Transverse colon (tissue), 4 donors: ENCODE measurements at regions not wholly inside any gene's neighbourhood (a gene's known extent, or its start where the extent isn't known, plus 50 kb on each side); places are given as distances from the start of the nearest gene placed in this dataset.
"Not testable (repeated sequence)": the region's sequence is repeated elsewhere in the genome, so short reads cannot be mapped to it uniquely, and the experiment has no call there.

Source experiments
- DNase-seq: peaks from one replicate; pipeline ENCODE4 v3.0.0-alpha.2; 2019
- H3K27ac ChIP-seq, 4 donors: fragments of 200-600 bp; sonication (generic); 2 replicates each; pipeline ENCODE4 v1.5.1; 2016 to 2018; ENCODE audit warnings: inconsistent platforms in 4 of 4
- H3K27me3 ChIP-seq: fragments of 200-600 bp; sonication (generic); 2 replicates; pipeline ENCODE4 v1.5.1; 2017; ENCODE audit warnings: inconsistent platforms
- H3K36me3 ChIP-seq, 4 donors: fragments of 200-600 bp; sonication (generic); 2 replicates each; pipeline ENCODE4 v1.5.1; 2017 to 2019; ENCODE audit warnings: inconsistent platforms in 4 of 4
- H3K4me1 ChIP-seq, 4 donors: fragments of 200-600 bp; sonication (generic); 2 replicates each; pipeline ENCODE4 v1.5.1; 2017 to 2020; ENCODE audit warnings: inconsistent platforms in 4 of 4
- H3K4me3 ChIP-seq, 4 donors: fragments of 200-600 bp; sonication (generic); 1 replicate in 1 of 4; 2 replicates in 3 of 4; pipeline versions ENCODE4 v1.5.1 to v1.6.1; 2017 to 2019; ENCODE audit warnings: inconsistent platforms in 4 of 4
- H3K9me3 ChIP-seq, 2 donors: fragments of 200-600 bp; sonication (generic); 2 replicates each; pipeline ENCODE4 v1.5.1; 2017 to 2019; ENCODE audit warnings: inconsistent platforms in 2 of 2
- EP300 ChIP-seq: sonication (generic); formaldehyde crosslinking; IDR thresholded peaks from one replicate; pipeline ENCODE4 v1.6.1; 2017; ENCODE audit warnings: antibody characterized with exemption, low read depth
- POLR2A ChIP-seq: fragments of 450-650 bp; IDR thresholded peaks from one replicate; pipeline ENCODE4 v1.6.1; 2016; ENCODE audit warnings: antibody characterized with exemption, mild to moderate bottlenecking, moderate library complexity
- POLR2AphosphoS5 ChIP-seq, 3 donors: sonication (generic); formaldehyde crosslinking; IDR thresholded peaks; one replicate each; pipeline ENCODE4 v1.6.1; 2016; ENCODE audit warnings: antibody characterized with exemption in 3 of 3
- WGBS, 2 donors: methylation state at CpG; one replicate each; pipeline ENCODE4 v1.1.5; 2018; ENCODE audit warnings: low coverage in 1 of 2; 5-methylcytosine and 5-hydroxymethylcytosine counted together
- in situ Hi-C, 4 donors: fragments of 200-750 bp; cut with MboI; loops; one replicate each; pipeline versions ENCODE4 v1.15.0 to v1.15.1; 2017; ENCODE audit warnings: low sequenced_read_pairs in 3 of 4, low pct_ligation_motif_present in 1 of 4, low pct_unique_long_range_greater_than_20kb in 1 of 4
- intact Hi-C: fragments of 100-400 bp; cut with DNase I; formaldehyde crosslinking; loops from one replicate; pipeline ENCODE4 v1.15.1; 2023; ENCODE audit warnings: low total_unique reads
- TF ChIP-seq, protein P1 (sequence below), 5 experiments: fragments of 200-600 bp in 3 of 5; fragments of 450-650 bp in 2 of 5; sonication (generic) in 3 of 5; IDR thresholded peaks; 1 replicate in 2 of 5; 2 replicates in 3 of 5; pipeline ENCODE4 v1.5.1; 2016 to 2017; ENCODE audit warnings: antibody characterized with exemption in 5 of 5, inconsistent platforms in 3 of 5, mild to moderate bottlenecking in 2 of 5, moderate library complexity in 1 of 5

DNA sequence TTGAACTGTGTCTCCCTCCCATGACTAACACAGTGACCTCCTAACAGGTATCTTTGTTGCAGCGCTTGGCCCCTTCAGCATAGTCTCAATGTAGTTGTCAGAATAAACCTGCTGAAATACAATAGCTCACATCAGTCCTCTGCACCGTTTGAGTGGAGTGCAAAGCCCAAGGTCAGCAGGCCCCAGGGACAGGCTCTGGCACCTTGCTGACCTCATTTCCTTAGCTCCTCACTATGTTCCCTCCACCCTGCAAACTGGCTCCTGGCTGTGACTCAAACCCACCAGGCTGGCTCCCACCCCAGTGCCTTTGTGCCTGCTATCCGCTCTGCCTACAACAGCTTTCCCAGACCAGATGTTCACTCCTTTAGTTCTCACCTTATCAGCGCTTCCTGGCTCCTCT lies 146.7 kb downstream of the LRATD1 start:
- WGBS, 2 donors: 85 to 100% methylated on average over 1 to 4 of the region's 4 CpGs

DNA sequence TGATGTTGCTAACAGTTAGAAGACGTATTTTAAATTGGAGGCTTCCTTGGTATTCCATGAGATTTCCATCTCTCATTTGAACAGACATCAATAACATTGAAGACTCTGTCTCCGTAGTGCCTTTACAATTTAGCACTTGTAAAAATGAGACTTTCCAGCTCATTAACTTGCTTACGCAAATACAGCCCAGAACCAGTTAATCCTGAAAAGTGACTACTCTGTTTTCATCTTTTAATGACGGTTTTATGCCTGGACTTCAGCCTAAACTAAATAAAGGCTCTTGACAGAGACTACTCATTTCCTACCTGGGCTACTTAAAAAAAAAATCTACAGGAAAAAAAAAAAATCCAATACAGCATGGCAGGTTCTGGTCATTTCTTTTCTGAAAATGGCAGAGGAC lies 148.6 kb downstream of the LRATD1 start:
- TF ChIP-seq POLR2AphosphoS5 (IDR thresholded peaks at IDR 0.05) (no peak), EP300 (no peak), POLR2A (no peak)
- TF ChIP-seq, protein P1, sequence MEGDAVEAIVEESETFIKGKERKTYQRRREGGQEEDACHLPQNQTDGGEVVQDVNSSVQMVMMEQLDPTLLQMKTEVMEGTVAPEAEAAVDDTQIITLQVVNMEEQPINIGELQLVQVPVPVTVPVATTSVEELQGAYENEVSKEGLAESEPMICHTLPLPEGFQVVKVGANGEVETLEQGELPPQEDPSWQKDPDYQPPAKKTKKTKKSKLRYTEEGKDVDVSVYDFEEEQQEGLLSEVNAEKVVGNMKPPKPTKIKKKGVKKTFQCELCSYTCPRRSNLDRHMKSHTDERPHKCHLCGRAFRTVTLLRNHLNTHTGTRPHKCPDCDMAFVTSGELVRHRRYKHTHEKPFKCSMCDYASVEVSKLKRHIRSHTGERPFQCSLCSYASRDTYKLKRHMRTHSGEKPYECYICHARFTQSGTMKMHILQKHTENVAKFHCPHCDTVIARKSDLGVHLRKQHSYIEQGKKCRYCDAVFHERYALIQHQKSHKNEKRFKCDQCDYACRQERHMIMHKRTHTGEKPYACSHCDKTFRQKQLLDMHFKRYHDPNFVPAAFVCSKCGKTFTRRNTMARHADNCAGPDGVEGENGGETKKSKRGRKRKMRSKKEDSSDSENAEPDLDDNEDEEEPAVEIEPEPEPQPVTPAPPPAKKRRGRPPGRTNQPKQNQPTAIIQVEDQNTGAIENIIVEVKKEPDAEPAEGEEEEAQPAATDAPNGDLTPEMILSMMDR (IDR thresholded peaks at IDR 0.05): no peak
- in situ Hi-C loops: no loop called here
- Histone ChIP-seq H3K27ac (no peak overlapping the region), H3K36me3 (no peaks in the 10 kb centered on the region), H3K27me3 (no peaks in the 10 kb centered on the region), H3K4me3 (no peak overlapping the region), H3K9me3 (no peaks in the 10 kb centered on the region), H3K4me1 (peaks cover 0 to 4% (median 0%) of the 10 kb centered on the region in 4 donors)
- no peak for DNase-seq
- WGBS, 2 donors: 36 to 62% methylated on average over 4 of the region's 4 CpGs
- intact Hi-C loops: no loop called here

More for the DNA sequence above, 146.7 kb downstream of the LRATD1 start:
- no peaks in the 10 kb centered on the region for H3K27me3 ChIP-seq
- H3K4me1 ChIP-seq: peaks cover 0 to 4% (median 0%) of the 10 kb centered on the region in 4 donors
- H3K36me3 ChIP-seq: no peaks in the 10 kb centered on the region
- intact Hi-C loops (no loop called here), in situ Hi-C loops (no loop called here)
- H3K9me3 ChIP-seq: no peaks in the 10 kb centered on the region
- no peak for DNase-seq
- TF ChIP-seq POLR2AphosphoS5 (IDR thresholded peaks at IDR 0.05) (no peak), EP300 (no peak), POLR2A (no peak)
- TF ChIP-seq, protein P1 (IDR thresholded peaks at IDR 0.05): no peak
- no peak overlapping the region for H3K4me3 ChIP-seq
- no peak overlapping the region for H3K27ac ChIP-seq

DNA sequence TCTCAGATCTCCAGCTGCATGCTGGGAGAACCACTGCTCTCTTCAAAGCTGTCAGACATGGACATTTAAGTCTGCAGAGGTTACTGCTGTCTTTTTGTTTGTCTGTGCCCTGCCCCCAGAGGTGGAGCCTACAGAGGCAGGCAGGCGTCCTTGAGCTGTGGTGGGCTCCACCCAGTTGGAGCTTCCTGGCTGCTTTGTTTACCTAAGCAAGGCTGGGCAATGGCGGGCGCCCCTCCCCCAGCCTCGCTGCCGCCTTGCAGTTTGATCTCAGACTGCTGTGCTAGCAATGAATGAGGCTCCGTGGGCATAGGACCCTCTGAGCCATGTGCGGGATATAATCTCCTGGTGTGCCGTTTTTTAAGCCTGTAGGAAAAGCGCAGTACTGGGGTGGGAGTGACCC lies 156.3 kb downstream of the LRATD1 start:
- H3K4me3 ChIP-seq, H3K4me1 ChIP-seq, H3K27me3 ChIP-seq, H3K9me3 ChIP-seq, in situ Hi-C loops, H3K27ac ChIP-seq, DNase-seq, intact Hi-C loops, H3K36me3 ChIP-seq: not testable (repeated sequence)
- 90% methylated on average over 9 of the region's 9 CpGs; no CpG with 5 or more reads in 1 of the 2 donors for WGBS, 2 donors

DNA sequence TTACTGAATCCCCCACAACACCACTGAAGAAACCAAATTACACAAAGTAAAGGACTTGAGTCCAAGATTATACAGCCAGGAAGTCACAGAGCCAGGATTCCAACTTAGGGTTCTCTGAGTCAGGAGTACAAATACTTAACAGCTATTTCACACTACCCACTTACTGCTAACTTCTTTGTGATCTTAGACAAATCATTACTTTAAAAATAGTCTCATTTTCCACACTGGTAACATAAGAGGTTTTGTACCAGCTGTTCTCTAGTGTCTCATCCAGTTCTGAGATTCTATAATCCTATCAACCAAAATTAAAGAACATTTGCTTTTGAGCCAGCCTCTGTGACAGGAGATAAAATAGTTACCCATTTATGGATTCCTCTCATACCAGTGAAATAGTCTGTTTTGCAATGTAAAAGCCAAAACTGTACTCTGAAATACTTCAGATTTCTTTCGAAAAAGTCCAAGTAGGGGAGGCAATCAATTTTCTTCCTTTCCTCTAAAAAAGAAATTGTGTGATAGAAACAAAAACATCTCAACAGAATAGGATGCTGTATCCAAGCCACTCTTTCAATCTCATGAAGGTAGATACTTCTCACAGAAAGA lies 157.6 kb downstream of the LRATD1 start:
- intact Hi-C loops (no loop called here), in situ Hi-C loops (no loop called here)
- Histone ChIP-seq H3K9me3 (no peaks in the 10 kb centered on the region), H3K4me3 (no peak overlapping the region), H3K27ac (no peak overlapping the region), H3K27me3 (no peaks in the 10 kb centered on the region), H3K4me1 (no peaks in the 10 kb centered on the region), H3K36me3 (no peaks in the 10 kb centered on the region)
- TF ChIP-seq POLR2A (no peak), EP300 (no peak), POLR2AphosphoS5 (IDR thresholded peaks at IDR 0.05) (no peak)
- TF ChIP-seq, protein P1 (IDR thresholded peaks at IDR 0.05): no peak
- 78 to 83% methylated on average over 1 of the region's 1 CpG for WGBS, 2 donors
- DNase-seq: no peak

DNA sequence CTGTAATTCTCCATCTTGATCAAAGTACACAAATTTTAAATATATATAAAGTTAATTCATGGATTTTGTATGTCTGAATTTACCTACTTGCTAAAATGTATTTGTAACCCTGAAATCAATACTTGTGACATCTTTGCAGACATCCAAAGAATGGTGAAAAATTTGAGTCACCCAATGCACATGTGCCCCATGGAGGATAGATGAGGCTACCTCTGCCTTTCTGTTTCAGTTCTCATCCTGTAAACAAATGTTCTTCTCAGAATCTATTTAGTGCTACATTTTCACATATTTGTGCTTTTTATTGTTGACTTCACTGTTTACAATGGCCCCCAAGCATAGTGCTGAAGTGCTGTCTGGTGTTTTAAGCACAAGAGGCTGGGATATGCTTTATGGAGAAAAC lies 171.5 kb downstream of the LRATD1 start:
- Histone ChIP-seq H3K9me3 (peaks cover 4 to 6% of the 10 kb centered on the region in 2 donors), H3K4me1 (no peaks in the 10 kb centered on the region), H3K27ac (no peak overlapping the region), H3K36me3 (no peaks in the 10 kb centered on the region), H3K4me3 (no peak overlapping the region), H3K27me3 (no peaks in the 10 kb centered on the region)
- TF ChIP-seq POLR2AphosphoS5 (IDR thresholded peaks at IDR 0.05): no peak
- TF ChIP-seq POLR2A: no peak
- TF ChIP-seq EP300: no peak
- TF ChIP-seq, protein P1 (IDR thresholded peaks at IDR 0.05): no peak
- intact Hi-C loops: no loop called here
- DNase-seq: no peak
- in situ Hi-C loops: no loop called here
